Fibroblast of villous mesenchyme (primary cell): ENCODE measurements at regions not wholly inside any gene's neighbourhood (a gene's known extent, or its start where the extent isn't known, plus 50 kb on each side); places are given as distances from the start of the nearest gene placed in this dataset.

Source experiments
- DNase-seq: peaks from one replicate; pipeline ENCODE4 v3.0.0-alpha.2; 2010; ENCODE audit warnings: low read depth
- H3K4me3 ChIP-seq: 2 replicates; pipeline ENCODE4 v1.5.1; 2011; ENCODE audit warnings: low read depth, mild to moderate bottlenecking, low read length
- CTCF ChIP-seq: IDR thresholded peaks from 2 replicates; pipeline ENCODE4 v1.5.1; 2012; ENCODE audit warnings: low read depth, mild to moderate bottlenecking, low read length; ENCODE audit not compliant: insufficient read depth

GRCh38 chrX:125826080-125826479 is 340.0 kb downstream of the DCAF12L2 start:
- DNase-seq: no peak
- H3K4me3 ChIP-seq: no peak overlapping the region
- no peak for TF ChIP-seq CTCF

DNA sequence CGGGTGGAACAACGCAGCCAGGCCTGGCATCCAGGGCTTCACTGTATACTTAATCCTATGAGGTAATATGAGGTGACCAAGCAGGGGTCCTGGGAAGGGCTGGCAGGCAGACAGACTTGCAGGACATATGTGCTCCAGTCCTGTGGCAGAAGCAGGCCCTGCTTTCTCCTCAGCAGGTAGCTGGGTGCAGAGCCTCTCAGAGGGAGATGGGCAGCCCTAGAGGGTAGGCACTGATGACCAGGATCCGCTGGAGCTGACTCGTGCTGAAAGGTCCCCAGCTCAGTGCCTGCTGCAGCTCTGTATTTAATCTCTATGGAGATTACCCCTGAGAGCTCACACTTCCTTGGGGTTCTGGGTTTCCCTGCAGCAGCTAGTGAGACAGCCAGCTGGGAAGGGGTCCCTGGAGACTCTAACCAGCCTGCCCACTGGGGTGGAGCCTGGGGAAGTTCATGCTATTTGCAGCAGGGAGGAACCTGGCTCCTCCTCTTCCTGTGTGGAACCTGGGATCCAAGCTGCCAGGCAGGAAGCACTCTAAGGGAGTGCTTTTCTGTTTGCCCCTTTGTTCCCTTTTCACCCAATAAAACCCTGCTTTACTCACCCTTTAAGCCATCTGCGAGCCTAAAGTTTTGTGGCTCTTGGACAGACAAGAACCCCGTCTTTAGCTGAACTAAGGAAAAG is 339.2 kb downstream of the DCAF12L2 start:
- DNase-seq: no peak
- TF ChIP-seq CTCF: no peak
- no peak overlapping the region for H3K4me3 ChIP-seq

DNA sequence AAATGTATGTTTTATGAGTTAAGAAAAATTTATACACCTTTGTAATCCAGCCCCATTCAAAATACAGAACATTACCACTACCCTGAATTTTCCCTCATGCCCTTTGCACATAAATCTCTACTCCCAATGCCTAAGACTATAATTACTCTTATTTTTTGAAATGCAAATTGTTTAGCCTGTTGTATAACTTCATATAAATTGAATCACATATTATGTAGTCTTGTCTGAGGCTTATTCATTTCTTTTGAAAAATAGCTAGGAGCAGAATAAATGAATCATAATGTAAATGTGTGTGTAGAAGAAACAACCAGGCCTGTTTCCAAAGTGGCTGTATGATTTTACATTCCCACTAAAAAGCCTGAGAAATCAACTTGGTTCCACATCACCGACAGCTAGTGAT is 319.8 kb downstream of the DCAF12L2 start:
- no peak for TF ChIP-seq CTCF
- no peak overlapping the region for H3K4me3 ChIP-seq
- no peak for DNase-seq

DNA sequence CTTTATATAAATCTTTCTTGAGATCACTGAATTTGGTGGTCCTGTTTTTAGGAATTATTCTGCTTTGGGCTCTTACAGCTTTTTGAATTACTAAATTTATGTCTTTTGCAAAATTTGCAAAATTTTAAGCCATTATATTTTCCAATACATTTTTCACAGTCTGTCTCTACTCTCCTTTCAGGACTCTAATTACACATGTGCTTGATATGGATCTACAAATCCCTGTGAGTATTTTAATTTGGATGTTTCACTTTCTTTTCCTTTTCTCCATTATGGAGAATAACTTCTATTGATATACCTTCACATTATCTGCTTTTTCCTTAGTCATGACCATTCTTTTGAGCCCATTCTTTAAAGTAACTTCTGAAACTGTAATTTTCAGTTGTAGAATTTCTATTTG is 315.4 kb downstream of the DCAF12L2 start:
- no peak for TF ChIP-seq CTCF
- DNase-seq: no peak
- no peak overlapping the region for H3K4me3 ChIP-seq

DNA sequence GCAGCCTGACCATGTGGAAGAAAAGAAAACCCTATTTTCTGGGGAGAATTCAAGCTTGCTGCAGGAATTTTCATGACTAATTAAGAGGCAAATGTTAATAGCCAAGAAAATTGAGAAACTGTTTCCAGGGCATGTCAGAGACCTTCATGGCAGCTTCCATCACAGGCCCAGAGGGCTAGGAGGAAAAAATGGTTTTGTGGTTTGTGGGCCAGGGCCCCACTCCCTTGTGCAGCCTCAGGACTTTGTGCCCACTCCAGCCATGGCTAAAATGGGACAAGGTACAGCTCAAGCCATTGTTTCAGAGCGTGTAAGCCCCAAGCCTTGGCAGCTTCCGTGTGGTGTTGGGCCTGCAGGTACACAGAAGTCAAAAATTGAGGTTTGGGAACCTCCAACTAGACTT is 282.9 kb downstream of the DCAF12L2 start:
- no peak for DNase-seq
- H3K4me3 ChIP-seq: no peak overlapping the region
- no peak for TF ChIP-seq CTCF

GRCh38 chrX:125894947-125895346 is 271.1 kb downstream of the DCAF12L2 start:
- TF ChIP-seq CTCF: no peak
- no peak for DNase-seq
- no peak overlapping the region for H3K4me3 ChIP-seq

GRCh38 chrX:125895518-125895917 is 270.6 kb downstream of the DCAF12L2 start:
- H3K4me3 ChIP-seq: no peak overlapping the region
- DNase-seq: no peak
- no peak for TF ChIP-seq CTCF
